Activated T-cell treated with anti-CD3 and anti-CD28 coated beads, Interleukin-2, amount 50 U/mL, for 24 hours (primary cell): ENCODE measurements at regions not wholly inside any gene's neighbourhood (a gene's known extent, or its start where the extent isn't known, plus 50 kb on each side); places are given as distances from the start of the nearest gene placed in this dataset.

Experiments used
- DNase-seq: peaks from one replicate; pipeline ENCODE4 v3.0.0-alpha.2; 2020
- H3K27ac Mint-ChIP-seq: 2 replicates; pipeline ENCODE4 v1.8.0; 2020; ENCODE audit warnings: mild to moderate bottlenecking, mixed read lengths
- H3K27me3 Mint-ChIP-seq: 2 replicates; pipeline ENCODE4 v1.8.0; 2020; ENCODE audit warnings: mixed read lengths
- H3K36me3 Mint-ChIP-seq: 2 replicates; pipeline ENCODE4 v1.8.0; 2020; ENCODE audit warnings: low read depth, mixed read lengths
- H3K4me1 Mint-ChIP-seq: 2 replicates; pipeline ENCODE4 v1.8.0; 2020; ENCODE audit warnings: low read depth, mixed read lengths
- H3K4me3 Mint-ChIP-seq: 2 replicates; pipeline ENCODE4 v1.8.0; 2020; ENCODE audit warnings: mild to moderate bottlenecking, moderate library complexity, mixed read lengths
- H3K9me3 Mint-ChIP-seq: 2 replicates; pipeline ENCODE4 v1.8.0; 2020; ENCODE audit warnings: mixed read lengths

DNA sequence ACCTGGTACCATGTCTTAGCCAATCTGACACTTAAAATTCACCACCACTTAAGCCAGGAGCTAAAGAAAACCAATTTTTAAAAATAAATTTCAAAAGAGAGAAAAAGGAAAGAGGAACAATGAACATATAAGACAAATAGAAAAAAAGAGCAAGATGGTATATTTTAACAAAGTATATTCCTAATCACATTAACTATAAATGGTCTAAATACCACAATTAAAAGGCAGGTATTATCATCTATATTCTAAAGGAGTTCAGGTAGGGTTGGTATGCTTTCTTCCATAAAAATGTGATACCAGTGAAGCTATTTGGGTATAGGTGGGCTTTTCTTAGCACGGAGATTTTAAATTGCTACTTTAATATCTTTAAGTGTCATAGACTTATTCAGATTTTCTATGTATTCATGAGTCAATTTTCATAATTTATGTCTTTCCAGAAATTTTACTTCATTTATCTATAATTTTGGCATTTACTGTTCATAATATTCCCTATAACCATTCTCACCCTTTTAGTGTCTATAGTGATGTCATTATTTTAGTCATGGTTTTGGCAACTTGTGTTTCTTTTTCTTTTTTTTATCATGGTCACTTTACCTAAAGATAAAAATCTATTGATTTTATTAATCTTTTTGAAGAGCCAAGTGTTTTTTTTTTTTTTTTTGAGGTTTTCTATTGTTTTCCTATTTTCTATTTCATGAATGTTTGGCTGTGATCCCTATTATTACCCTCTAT, 56.5 kb upstream of the IGLL5 start:
- no peak for DNase-seq
- Mint-ChIP-seq H3K9me3 (no peaks in the 10 kb centered on the region), H3K27me3 (no peaks in the 10 kb centered on the region), H3K36me3 (no peaks in the 10 kb centered on the region), H3K4me3 (no peak overlapping the region), H3K27ac (no peak overlapping the region), H3K4me1 (peaks cover 4% of the 10 kb centered on the region)

DNA sequence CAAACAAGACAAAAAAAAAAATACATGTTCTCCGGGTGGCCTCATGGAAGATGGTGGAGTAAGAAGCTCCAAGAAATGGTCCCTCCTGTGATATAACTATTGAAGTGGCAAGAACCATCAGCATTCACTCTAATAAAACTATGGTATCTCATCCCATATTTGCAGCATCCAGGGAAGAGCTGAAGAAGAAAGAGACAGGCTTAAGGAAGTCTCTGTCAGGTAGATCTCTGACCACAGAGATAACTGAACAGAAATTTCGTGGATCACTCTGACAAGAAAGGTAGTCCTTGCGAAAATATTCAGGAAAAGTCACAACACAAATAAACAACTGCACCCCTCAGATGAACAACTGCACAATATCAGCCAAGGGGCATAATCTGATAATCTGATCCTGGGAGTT, 54.6 kb upstream of the IGLL5 start:
- no peak for DNase-seq
- Mint-ChIP-seq H3K27me3 (no peaks in the 10 kb centered on the region), H3K4me1 (peaks cover 7% of the 10 kb centered on the region), H3K36me3 (no peaks in the 10 kb centered on the region), H3K4me3 (no peak overlapping the region), H3K27ac (no peak overlapping the region), H3K9me3 (no peaks in the 10 kb centered on the region)

DNA sequence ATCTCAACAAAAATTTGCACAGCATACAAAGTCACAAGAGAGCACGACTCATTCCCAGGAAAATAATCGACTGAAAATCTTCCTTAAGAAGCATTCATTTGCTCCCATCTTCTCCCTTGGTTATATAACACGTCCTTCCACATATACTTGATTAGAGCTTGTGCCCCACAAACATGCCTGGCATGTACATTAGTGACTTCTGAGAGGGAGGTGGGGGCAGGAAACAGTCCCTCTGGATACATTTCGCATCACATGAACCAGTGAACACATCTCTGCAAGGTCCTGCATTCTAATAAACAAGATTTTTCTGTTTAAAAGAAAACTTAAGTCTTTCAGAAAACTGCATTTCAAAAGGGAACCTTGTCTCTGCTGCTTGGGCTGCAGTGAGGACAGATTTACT, 54.1 kb upstream of the IGLL5 start:
- DNase-seq = no peak
- Mint-ChIP-seq H3K27ac (no peak overlapping the region), H3K36me3 (no peaks in the 10 kb centered on the region), H3K4me1 (peaks cover 11% of the 10 kb centered on the region), H3K4me3 (no peak overlapping the region), H3K9me3 (no peaks in the 10 kb centered on the region), H3K27me3 (no peaks in the 10 kb centered on the region)

DNA sequence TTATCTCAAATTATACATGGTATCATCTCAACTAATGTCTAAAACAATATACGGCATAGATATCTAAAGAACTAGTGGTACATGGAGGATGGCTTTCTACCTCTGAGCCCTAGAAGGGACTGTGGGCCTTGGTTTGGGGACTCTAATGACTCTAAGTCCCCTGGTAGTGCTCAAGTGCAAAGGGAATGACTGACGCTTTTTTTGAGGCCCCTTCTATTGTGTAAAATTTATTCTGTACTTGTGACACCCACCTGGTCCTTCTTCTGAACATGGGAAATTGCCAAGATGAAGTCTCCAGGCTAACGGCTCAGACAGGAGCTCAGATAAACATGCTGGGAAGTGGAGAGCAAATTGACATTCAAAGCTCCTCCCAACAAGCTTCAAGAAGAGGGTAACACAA, 53.4 kb upstream of the IGLL5 start:
- H3K27ac Mint-ChIP-seq = no peak overlapping the region
- no peaks in the 10 kb centered on the region for H3K27me3 Mint-ChIP-seq
- peaks cover 16% of the 10 kb centered on the region for H3K4me1 Mint-ChIP-seq
- no peaks in the 10 kb centered on the region for H3K9me3 Mint-ChIP-seq
- DNase-seq = no peak
- no peaks in the 10 kb centered on the region for H3K36me3 Mint-ChIP-seq
- no peak overlapping the region for H3K4me3 Mint-ChIP-seq

DNA sequence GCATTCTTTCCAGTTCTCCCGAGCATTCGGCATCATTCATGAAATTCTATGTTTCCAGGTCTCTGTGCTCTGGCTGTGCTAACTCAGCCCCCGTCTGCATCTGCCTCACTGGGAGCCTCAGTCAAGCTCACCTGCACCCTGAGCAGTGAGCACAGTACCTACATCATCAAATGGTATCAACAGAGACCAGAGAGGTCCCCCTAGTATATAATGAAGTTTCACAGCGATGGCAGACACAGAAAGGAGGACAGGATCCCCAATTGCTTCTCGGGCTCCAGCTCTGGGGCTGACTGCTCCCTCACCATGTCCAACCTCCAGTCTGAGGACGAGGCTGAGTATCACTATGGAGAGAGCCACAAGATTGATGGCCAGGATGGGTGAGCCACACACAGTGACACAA, 52.8 kb upstream of the IGLL5 start:
- Mint-ChIP-seq H3K4me1 (peaks cover 16% of the 10 kb centered on the region), H3K9me3 (no peaks in the 10 kb centered on the region), H3K4me3 (no peak overlapping the region), H3K27me3 (no peaks in the 10 kb centered on the region), H3K27ac (no peak overlapping the region), H3K36me3 (no peaks in the 10 kb centered on the region)
- no peak for DNase-seq

- Mint-ChIP-seq H3K36me3 (no peaks in the 10 kb centered on the region), H3K9me3 (no peaks in the 10 kb centered on the region), H3K4me1 (peaks cover 16% of the 10 kb centered on the region), H3K4me3 (no peak overlapping the region), H3K27ac (no peak overlapping the region), H3K27me3 (no peaks in the 10 kb centered on the region)
- no peak for DNase-seq
Observed at GRCh38 chr22:22835242-22835641, 52.4 kb upstream of the IGLL5 start.

- no peaks in the 10 kb centered on the region for H3K36me3 Mint-ChIP-seq
- no peaks in the 10 kb centered on the region for H3K9me3 Mint-ChIP-seq
- H3K4me1 Mint-ChIP-seq = peaks cover 16% of the 10 kb centered on the region
- DNase-seq = no peak
- H3K27ac Mint-ChIP-seq = no peak overlapping the region
- H3K4me3 Mint-ChIP-seq = no peak overlapping the region
- H3K27me3 Mint-ChIP-seq = no peaks in the 10 kb centered on the region
Observed at GRCh38 chr22:22835771-22836291, 51.8 kb upstream of the IGLL5 start.

GRCh38 chr22:22836635-22837034, 51.0 kb upstream of the IGLL5 start:
- no peak for DNase-seq
- no peaks in the 10 kb centered on the region for H3K27me3 Mint-ChIP-seq
- no peak overlapping the region for H3K27ac Mint-ChIP-seq

More at GRCh38 chr22:22836635-22837034, 51.0 kb upstream of the IGLL5 start:
- Mint-ChIP-seq H3K4me3 (no peak overlapping the region), H3K4me1 (peaks cover 16% of the 10 kb centered on the region), H3K9me3 (peaks cover 2% of the 10 kb centered on the region), H3K36me3 (no peaks in the 10 kb centered on the region)
